ENCODE measurements at regions not wholly inside any gene's neighbourhood (a gene's known extent, or its start where the extent isn't known, plus 50 kb on each side); places are given as distances from the start of the nearest gene placed in this dataset.

DNA sequence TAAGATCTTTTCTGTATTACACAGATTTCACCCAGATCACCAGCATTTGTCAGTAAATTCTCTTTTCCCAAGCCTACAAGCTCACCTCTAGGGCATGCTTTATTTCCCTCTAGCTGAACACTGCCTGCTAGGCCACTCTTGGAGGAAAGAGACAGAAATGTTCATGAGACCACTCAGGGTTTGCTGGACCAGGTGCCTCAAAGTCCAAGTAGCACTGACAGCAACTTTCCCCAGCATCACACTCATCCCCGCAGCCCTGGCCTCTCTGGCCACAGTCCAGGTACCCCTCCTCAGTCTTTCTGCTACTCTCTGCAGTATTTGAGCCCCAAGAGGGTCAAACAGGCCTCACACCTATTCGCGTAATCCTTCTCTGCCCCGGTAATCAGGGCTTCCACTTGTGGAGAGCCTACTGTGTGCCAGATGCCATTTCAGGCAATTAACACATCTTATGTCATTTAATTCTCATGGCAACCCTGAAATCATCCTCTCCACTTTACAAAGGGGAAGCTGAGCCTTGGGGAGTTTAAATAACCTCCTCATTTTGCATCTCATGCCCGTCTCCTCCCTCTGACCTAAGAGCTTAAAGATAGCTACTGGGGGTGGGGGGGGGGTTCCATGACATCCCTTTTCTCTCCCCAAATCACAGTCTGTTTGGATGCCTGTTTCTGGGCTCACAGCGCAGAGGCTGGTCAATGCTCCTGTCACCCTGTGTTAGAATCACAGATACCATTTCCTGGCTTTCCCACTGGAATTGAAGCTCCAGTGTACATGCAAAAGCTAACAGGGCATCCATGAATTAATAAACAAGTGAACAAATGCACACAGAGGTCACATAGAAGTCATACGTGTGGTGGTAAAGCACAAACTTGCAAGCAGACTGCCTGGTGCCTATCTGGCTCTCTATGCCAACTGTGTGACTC, 88.5 kb downstream of the PRLHR start:
- no peaks in the 10 kb centered on the region for H3K36me3 Mint-ChIP-seq (ENCODE audit: low read depth)
- H3K27ac Mint-ChIP-seq = no peak overlapping the region
- intact Hi-C loops (cut with micrococcal nuclease) = no loop called here
- peaks cover 43% of the 10 kb centered on the region for H3K4me1 Mint-ChIP-seq (ENCODE audit: low read depth)
- no peak overlapping the region for H3K4me3 Mint-ChIP-seq
- peaks cover 4% of the 10 kb centered on the region for H3K27me3 Mint-ChIP-seq
- peaks cover 9% of the 10 kb centered on the region for H3K9me3 Mint-ChIP-seq

DNA sequence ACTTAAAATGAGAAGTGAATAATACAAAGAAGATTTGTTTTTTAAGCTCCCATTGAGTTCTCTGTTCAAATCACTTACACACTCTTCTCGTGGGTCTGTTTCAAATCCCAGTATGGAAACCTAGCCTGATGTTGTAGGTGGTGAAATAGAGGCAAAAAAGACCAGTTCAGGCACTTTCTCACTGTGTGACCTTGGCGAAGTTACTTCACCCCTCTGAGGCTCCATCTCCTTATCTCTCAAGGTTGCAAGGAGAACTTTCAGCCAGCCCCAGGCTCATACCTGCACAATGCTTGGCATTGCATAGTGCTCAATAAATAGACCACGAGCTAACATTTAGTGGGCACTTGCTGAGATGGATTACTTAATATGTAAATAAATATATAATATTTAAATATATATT, 90.1 kb downstream of the PRLHR start:
- peaks cover 9% of the 10 kb centered on the region for H3K9me3 Mint-ChIP-seq
- peaks cover 41% of the 10 kb centered on the region for H3K4me1 Mint-ChIP-seq (ENCODE audit: low read depth)
- H3K4me3 Mint-ChIP-seq = no peak overlapping the region
- no peak overlapping the region for H3K27ac Mint-ChIP-seq
- H3K36me3 Mint-ChIP-seq (ENCODE audit: low read depth) = no peaks in the 10 kb centered on the region
- H3K27me3 Mint-ChIP-seq = peaks cover 6% of the 10 kb centered on the region
- intact Hi-C loops (cut with micrococcal nuclease) = no loop called here

DNA sequence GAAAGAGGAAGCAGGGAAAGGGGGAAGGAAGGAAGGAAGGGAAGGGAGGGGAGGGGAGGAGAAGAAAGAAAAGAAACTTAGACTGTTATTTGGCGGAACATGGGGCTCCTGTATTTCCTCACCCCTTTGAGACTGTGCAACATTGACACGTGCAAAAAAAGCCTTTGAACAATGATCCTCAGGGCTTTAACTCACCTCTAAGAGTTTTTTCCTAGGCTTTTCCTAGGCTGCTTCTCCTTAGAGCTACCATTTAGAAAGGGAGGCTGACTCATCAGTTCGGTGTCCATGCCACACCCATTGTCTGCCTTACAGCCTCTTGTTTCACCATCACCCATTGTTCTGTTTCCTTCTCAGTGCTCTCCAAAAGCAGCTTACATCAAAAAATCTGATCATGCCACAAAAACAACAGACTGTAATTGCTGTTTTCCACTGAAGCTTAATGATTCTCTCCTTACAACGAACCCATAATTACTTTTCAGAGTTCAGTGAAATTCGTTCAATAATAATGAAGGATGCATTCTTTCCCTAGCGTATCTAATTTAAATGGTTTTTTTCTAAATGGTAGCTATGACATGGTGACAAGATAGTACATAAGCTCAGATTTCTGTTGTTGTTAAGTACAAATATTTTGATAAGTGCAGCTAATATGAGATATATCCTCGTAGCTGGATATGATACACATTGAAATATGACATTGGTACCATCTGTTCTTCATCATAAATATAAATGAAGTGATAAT, 90.8 kb downstream of the PRLHR start:
- H3K4me1 Mint-ChIP-seq (ENCODE audit: low read depth) = peaks cover 41% of the 10 kb centered on the region
- peaks cover 9% of the 10 kb centered on the region for H3K9me3 Mint-ChIP-seq
- H3K27ac Mint-ChIP-seq = peak overlapping the region; percentile 67
- H3K4me3 Mint-ChIP-seq = no peak overlapping the region
- H3K36me3 Mint-ChIP-seq (ENCODE audit: low read depth) = no peaks in the 10 kb centered on the region
- intact Hi-C loops (cut with micrococcal nuclease) = no loop called here
- H3K27me3 Mint-ChIP-seq = peaks cover 4% of the 10 kb centered on the region

DNA sequence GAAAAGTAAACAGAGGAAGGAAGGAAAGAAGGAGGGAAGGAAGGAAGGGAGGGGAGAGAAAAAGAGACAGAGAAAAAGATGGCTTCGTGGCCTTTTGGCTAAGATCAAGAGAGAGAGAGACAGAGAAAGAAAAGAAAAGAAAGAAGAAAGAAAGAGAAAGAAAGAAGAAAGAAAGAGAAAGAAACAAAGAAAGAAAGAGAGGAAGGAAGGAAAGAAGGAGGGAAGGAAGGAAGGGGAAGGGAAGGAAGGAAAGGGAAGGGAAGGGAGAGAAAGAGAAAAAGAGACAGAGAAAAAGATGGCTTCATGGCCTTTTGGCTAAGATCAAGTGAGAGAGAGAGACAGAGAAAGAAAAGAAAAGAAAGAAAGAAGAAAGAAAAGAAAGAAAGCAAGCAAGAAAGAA, 91.4 kb downstream of the PRLHR start:
- H3K4me3 Mint-ChIP-seq = no peak overlapping the region
- peaks cover 7% of the 10 kb centered on the region for H3K27me3 Mint-ChIP-seq
- H3K36me3 Mint-ChIP-seq (ENCODE audit: low read depth) = no peaks in the 10 kb centered on the region
- peaks cover 41% of the 10 kb centered on the region for H3K4me1 Mint-ChIP-seq (ENCODE audit: low read depth)
- peak overlapping the region; percentile 67 for H3K27ac Mint-ChIP-seq
- intact Hi-C loops (cut with micrococcal nuclease) = no loop called here
- H3K9me3 Mint-ChIP-seq = peaks cover 9% of the 10 kb centered on the region

DNA sequence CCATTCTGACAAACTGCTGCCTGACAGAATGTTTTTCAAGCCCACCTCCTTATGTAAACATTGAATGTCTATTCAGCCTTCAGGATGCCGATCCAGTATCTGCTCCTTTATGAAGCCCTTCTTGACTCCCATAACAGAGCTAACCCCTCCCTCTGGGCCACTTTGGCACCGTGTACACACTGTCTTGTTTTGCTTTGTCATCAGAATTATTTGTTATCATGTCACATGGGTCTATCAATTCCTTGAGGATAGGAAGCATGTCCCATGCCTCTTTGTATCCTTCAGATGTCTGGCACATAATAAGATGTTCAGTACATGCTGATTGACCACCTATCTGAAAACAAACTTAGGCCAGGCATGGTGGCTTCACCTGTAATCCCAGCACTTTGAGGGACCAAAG, 92.3 kb downstream of the PRLHR start:
- Mint-ChIP-seq H3K27me3 (peaks cover 7% of the 10 kb centered on the region), H3K36me3 (ENCODE audit: low read depth) (no peaks in the 10 kb centered on the region), H3K4me3 (no peak overlapping the region), H3K27ac (peak overlapping the region; percentile 67), H3K9me3 (peaks cover 9% of the 10 kb centered on the region), H3K4me1 (ENCODE audit: low read depth) (peaks cover 41% of the 10 kb centered on the region)
- intact Hi-C loops (cut with micrococcal nuclease) = no loop called here

DNA sequence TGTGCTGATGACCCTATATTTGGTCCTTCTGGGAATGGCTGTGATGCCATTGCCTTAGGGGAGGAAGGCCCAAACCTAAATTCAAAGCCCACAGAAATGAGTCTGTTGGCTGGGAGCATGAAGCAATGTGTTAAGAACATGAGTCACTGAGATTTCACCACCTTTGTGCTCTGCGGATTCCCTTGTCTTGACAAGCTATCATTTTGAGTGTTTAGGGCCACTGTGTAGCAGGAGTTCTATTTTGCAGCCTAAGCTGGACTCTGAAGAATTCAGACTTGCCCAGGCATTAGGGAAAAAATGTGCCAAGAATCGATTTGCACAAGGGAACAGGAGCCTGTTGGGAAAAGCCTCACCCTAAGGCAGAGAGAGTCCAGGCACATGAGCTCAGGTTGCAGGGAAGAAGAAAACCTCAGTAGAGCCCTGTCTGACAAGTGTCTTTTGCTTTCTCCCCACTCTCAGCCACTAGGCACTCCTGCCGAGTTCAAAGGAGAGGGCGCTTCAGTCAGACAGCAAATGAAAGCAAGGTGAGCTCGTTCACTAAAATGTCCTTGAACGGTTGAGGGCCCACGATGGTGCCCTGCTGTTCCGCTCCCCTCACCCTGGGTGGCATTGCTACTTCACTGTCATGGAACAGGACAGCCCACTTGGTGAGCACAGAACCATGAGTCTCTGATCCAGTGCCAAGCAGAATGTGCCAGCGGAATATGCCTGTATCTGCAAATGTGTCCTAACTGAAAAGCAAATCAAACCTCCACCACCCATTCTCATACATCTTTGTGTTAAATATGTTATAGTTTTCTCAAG, 93.6 kb downstream of the PRLHR start:
- intact Hi-C loops (cut with micrococcal nuclease) = no loop called here
- Mint-ChIP-seq H3K9me3 (peaks cover 9% of the 10 kb centered on the region), H3K4me1 (ENCODE audit: low read depth) (peaks cover 36% of the 10 kb centered on the region), H3K27me3 (peaks cover 15% of the 10 kb centered on the region), H3K4me3 (no peak overlapping the region), H3K36me3 (ENCODE audit: low read depth) (no peaks in the 10 kb centered on the region), H3K27ac (no peak overlapping the region)

DNA sequence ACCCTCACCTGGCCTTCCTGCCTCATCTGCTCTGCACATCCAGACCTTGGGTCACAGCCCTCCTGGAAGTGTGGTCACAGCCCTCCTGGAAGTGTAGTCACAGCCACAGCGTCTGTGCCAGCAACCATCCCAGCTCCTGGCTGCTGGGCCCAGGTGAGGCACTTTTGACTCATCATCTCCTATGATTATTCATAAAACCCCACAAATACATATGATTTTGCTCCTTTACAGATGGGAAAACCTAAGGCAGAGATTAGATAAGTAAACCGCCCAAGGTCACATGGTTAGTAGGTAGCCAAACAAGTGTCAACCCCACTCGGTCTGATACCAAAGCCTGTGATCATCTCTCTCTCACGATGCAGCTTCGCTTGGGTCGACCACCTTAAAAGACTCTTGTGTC, 94.3 kb downstream of the PRLHR start:
- Mint-ChIP-seq H3K4me1 (ENCODE audit: low read depth) (peaks cover 32% of the 10 kb centered on the region), H3K27ac (no peak overlapping the region), H3K36me3 (ENCODE audit: low read depth) (no peaks in the 10 kb centered on the region), H3K27me3 (peaks cover 19% of the 10 kb centered on the region), H3K9me3 (peaks cover 9% of the 10 kb centered on the region), H3K4me3 (no peak overlapping the region)
- intact Hi-C loops (cut with micrococcal nuclease) = no loop called here

DNA sequence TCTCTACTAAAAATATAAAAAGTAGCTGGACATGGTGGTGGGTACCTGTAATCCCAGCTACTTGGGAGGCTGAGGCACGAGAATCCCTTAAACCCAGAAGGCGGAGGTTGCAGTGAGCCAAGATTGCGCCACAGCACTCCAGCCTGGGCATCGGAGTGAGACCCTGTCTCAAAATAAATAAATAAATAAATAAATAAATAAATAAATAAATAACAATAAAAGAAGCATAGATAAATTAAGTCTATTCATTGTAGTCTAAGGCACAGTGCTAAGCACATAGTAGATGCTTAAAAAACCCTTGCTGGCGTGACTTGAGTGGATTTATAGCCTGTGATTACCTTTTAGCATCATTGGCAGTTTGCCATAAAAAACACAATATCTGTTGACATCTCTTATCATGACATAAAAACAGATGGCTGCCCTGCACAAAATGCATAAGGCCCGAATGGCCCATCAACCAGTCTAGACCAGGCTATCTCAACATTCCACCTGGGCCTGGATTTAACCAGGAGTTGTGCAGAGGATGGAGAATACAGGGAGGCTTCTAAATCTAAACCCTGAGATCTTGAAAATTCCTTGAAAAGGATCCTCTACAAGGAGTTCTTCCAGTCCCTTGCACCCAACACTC, 94.9 kb downstream of the PRLHR start:
- Mint-ChIP-seq H3K27ac (no peak overlapping the region), H3K36me3 (ENCODE audit: low read depth) (no peaks in the 10 kb centered on the region), H3K27me3 (peaks cover 21% of the 10 kb centered on the region), H3K9me3 (peaks cover 9% of the 10 kb centered on the region), H3K4me3 (no peak overlapping the region), H3K4me1 (ENCODE audit: low read depth) (peaks cover 32% of the 10 kb centered on the region)
- intact Hi-C loops (cut with micrococcal nuclease) = no loop called here

DNA sequence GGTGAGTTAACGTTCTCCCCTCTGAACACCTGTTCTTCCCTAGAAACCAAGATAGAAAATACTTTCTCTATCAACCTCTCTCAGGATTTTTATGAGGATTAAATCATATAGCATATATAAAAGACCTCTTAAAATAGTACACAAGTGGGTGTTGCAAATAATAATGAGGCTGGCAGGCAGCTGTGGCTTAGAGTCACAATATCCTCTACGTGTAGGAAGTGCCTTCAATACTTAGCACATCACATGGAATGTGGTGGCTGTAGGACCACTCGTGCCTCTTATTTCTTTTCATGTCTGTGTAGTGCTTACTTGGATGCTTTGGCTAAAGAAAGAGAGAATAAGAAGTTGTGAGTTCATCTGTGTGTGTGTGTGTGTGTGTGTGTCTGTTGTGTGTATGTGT, 96.3 kb downstream of the PRLHR start:
- Mint-ChIP-seq H3K9me3 (peaks cover 9% of the 10 kb centered on the region), H3K27me3 (peaks cover 27% of the 10 kb centered on the region), H3K4me1 (ENCODE audit: low read depth) (peaks cover 25% of the 10 kb centered on the region), H3K4me3 (no peak overlapping the region), H3K27ac (no peak overlapping the region), H3K36me3 (ENCODE audit: low read depth) (no peaks in the 10 kb centered on the region)
- intact Hi-C loops (cut with micrococcal nuclease) = no loop called here

DNA sequence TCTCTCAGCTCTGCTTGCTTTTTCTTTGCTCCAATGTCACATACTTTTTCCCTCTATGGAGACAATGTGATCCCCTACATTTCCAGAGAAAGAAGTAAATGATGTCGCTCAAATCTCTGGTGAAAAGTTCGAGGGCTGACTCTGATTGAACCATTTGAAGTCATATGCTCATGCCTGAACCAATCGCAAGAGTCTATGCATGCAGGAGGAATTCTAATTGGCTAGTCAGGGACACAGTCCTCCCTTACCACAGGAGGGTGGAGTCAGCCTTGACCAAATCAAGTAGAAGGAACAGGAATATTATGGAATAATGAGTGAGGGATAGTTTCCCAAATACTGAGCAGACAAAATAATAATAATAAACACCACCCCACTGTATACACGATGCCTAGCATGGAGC, 96.8 kb downstream of the PRLHR start:
- H3K27ac Mint-ChIP-seq = no peak overlapping the region
- H3K27me3 Mint-ChIP-seq = peaks cover 27% of the 10 kb centered on the region
- intact Hi-C loops (cut with micrococcal nuclease) = no loop called here
- H3K4me1 Mint-ChIP-seq (ENCODE audit: low read depth) = peaks cover 19% of the 10 kb centered on the region
- H3K36me3 Mint-ChIP-seq (ENCODE audit: low read depth) = no peaks in the 10 kb centered on the region
- peaks cover 3% of the 10 kb centered on the region for H3K9me3 Mint-ChIP-seq
- no peak overlapping the region for H3K4me3 Mint-ChIP-seq

DNA sequence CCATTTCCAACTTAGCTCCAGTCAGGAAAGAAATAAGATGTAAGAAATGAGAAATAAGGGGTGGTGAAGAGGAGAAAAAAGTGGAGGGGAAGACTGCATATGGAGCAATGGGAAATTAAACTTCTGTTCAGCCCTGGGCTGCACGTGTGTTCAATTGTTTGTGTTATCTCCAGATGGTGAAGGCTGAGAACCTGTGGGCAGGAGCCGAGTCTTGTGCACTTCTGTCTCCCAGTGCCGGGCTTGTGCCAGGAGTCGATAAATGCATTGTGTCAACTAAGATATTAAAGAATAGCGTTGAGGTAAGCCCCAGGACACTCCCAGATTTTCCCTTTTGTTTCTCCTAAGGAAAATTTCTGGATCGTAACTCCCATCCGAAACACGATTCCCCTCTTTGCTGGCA, 98.2 kb downstream of the PRLHR start:
- Mint-ChIP-seq H3K4me1 (ENCODE audit: low read depth) (peaks cover 13% of the 10 kb centered on the region), H3K27ac (no peak overlapping the region), H3K36me3 (ENCODE audit: low read depth) (no peaks in the 10 kb centered on the region), H3K9me3 (no peaks in the 10 kb centered on the region), H3K4me3 (no peak overlapping the region), H3K27me3 (peaks cover 29% of the 10 kb centered on the region)
- intact Hi-C loops (cut with micrococcal nuclease) = no loop called here

DNA sequence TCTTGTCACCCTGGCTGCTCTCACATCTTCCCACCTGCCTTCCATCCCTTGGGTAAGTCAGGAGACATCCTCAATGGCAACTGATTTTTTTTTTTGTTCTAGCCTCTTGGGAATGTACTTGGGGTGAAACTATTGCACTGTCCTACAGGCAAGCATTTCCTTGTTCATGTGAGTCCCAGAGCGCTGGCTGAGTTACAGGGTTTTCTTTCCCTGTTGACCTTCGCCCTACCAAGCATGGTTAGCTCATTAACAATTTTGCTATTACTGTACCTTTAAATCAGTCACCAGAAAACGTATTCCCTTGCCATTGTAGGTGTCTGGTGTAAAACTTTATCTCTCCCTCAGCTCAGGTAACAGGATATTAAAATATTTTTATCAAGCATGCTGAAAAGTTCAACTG, 98.9 kb downstream of the PRLHR start:
- Mint-ChIP-seq H3K9me3 (no peaks in the 10 kb centered on the region), H3K27ac (no peak overlapping the region), H3K36me3 (ENCODE audit: low read depth) (no peaks in the 10 kb centered on the region), H3K4me3 (no peak overlapping the region), H3K4me1 (ENCODE audit: low read depth) (peaks cover 6% of the 10 kb centered on the region), H3K27me3 (peaks cover 29% of the 10 kb centered on the region)
- intact Hi-C loops (cut with micrococcal nuclease) = no loop called here

DNA sequence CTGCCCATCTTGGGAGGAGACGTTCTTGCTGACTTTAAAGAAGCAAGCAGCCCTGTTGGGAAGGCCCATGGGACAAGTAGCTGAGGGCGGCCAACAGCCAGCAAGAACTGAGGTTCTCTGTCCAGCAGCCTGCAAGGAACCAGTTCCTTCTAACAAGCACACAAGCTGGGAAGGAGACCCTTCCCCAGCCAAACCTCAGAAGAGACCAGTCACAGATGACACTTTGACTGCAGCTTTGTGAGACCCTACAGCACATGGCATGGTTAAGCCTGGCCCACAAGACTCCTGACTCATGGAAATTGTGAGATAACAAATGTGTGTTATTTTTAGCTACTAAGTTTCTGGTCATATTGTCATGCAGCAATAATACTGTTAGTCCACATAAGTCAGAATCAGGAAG, 99.9 kb downstream of the PRLHR start:
- peaks cover 31% of the 10 kb centered on the region for H3K27me3 Mint-ChIP-seq
- H3K4me1 Mint-ChIP-seq (ENCODE audit: low read depth) = no peaks in the 10 kb centered on the region
- no peaks in the 10 kb centered on the region for H3K36me3 Mint-ChIP-seq (ENCODE audit: low read depth)
- no peaks in the 10 kb centered on the region for H3K9me3 Mint-ChIP-seq
- no peak overlapping the region for H3K4me3 Mint-ChIP-seq
- no peak overlapping the region for H3K27ac Mint-ChIP-seq
- intact Hi-C loops (cut with micrococcal nuclease) = no loop called here

Data from dendritic cell treated with granulocyte-macrophage colony-stimulating factor and Interleukin-4, amounts not matched to agents 40 ng/mL and 50 ng/mL, for 4 days (primary cell).